GM21390 (cell line): ENCODE measurements at regions not wholly inside any gene's neighbourhood (a gene's known extent, or its start where the extent isn't known, plus 50 kb on each side); places are given as distances from the start of the nearest gene placed in this dataset.
A peak's percentile ranks its signal among the peaks of the same experiment; 100 is the strongest.

Source experiments
- ATAC-seq: cut with Tn5 transposase; IDR thresholded peaks from one replicate; pipeline ENCODE4 v1.9.1; 2021; ENCODE audit not compliant: unreplicated experiment

DNA sequence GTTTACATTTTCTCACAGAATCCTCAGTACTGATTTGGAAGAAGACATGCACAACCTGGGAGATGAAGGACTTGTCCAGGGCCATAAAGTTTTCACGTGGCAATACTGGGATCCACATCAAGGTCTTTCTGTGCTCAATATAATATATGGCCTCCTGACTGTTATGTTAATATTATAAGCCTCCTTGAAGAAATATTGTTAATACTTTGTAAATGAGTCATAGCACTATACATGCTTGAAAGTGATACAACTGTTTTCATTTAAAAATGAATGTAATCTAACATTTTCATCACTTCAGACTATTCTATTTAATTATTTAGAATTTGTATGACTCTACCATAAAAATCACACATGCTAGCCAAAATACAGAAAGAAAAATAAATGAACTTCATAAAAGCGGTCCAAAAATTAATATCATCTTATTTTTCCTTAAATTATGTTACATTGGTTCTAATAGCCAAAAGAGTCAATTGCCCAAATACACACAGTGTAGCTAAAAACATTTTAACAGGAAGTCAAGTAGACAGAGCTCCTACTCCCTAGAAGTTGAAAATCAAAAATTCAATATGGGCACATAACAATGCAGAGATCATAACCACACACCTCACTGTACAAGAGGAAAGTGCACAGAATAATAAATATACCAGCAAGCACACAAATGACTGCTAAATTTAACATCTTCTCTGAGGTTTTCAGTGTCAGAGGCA is 188.0 kb upstream of the HDDC2 start:
- ATAC-seq: no peak

DNA sequence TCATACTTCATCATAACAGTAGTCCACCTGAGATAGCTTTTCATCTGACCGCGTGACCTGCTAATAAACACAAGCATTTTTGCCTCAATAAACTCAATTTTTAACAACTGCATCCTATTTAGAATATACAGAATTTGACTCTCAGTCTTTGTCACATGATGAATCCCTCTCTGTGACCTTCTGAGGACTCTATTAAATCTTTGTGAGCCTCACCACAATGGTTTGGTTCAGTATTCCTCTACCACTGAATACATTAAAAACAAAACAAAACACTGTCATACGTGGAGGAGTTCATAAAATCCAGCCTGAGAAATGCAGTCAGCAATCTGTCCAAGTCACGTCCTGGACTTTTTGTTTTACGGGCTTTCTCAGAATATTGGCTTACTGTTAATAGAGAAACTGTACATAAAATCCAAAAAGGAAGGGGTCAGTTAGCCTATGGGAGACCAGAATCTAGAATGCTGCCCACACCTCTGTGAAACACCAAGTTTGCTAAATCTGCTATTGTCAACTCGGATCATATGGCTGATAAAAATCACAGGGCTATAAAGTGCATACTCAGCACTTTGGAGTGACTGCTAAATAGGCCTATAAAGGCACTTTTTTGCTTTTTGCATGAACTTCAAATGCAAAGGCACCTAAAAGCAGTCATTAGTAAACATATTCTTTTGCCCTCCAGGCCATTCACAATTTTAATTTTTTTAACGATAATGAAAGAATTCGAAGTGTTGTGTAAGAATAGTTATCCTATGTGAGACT is 190.3 kb upstream of the HDDC2 start:
- no peak for ATAC-seq

GRCh38 chr6:125498606-125499005 is 196.8 kb upstream of the HDDC2 start:
- ATAC-seq: no peak

- no peak for ATAC-seq
These were observed 197.8 kb upstream of the HDDC2 start for GRCh38 chr6:125499535-125499934.

DNA sequence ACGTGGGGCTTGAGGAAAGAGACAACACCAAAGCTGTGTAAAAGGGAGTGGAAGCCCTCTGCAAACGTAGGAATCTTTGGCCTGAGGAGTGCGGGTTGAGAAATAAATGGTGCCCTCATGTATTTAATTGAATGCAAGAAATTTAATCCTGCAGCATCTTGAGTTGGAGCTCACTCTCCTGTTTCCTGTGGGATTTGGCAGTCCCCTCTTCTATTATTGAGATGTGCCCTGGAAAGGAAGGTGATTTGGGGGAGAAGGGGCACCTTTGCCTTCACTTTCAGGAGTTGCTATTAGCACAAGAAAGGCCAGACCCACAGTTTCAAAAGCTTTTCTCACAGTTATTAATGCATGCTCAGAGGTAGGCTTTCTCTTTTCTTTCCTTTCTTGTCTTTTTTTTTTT is 201.4 kb upstream of the HDDC2 start:
- ATAC-seq: no peak

DNA sequence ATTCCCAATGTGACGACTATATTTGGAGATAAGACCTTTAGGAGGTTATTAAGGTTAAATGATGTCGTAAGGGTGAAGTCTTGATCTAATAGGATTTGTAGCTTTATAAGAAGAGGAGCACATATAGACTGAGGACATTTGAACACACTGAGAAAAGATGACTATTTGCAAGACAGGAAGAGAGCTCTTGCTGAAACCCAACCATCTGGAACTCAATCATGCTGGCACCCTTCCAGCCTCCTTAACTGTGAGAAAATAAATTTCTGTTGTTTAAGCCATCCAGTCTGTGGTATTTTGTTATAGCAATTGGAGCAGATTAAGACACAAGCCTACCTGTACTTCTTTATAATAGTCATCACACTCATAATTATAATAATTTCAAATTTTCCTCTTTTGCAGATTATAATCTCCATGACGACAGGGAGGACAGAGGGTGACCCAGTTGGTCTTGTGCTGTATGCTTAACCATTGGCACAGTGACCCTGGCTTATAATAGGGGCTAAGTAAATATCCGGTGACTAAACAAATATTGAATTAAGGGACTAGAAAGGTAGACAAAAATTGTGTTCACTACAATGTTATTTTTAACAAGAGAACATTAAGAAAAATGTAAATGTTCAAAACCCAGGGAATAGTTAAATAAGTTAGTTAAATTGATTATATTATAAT is 206.4 kb upstream of the HDDC2 start:
- ATAC-seq: no peak

- ATAC-seq: no peak
These were observed 207.0 kb upstream of the HDDC2 start for GRCh38 chr6:125508793-125509192.

DNA sequence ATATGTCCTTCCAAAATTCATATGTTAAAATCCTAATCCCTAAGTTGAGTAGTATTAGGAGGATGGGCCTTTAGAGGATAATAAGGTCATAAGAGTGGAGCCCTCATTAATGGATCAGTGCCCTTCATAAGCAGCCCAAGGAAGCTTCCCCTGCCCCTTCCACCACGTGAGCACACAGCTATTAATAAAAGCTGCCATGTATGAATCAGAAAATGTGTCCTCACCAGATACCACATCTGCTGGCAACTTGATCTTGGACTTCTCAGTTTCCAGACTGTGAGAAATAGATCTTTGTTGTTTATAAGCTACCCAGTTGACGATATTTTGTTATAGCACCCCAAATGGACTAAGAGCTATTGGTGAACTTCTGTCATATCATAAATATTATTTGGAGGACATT is 207.7 kb upstream of the HDDC2 start:
- ATAC-seq: no peak

GRCh38 chr6:125510405-125510804 is 208.6 kb upstream of the HDDC2 start:
- no peak for ATAC-seq

DNA sequence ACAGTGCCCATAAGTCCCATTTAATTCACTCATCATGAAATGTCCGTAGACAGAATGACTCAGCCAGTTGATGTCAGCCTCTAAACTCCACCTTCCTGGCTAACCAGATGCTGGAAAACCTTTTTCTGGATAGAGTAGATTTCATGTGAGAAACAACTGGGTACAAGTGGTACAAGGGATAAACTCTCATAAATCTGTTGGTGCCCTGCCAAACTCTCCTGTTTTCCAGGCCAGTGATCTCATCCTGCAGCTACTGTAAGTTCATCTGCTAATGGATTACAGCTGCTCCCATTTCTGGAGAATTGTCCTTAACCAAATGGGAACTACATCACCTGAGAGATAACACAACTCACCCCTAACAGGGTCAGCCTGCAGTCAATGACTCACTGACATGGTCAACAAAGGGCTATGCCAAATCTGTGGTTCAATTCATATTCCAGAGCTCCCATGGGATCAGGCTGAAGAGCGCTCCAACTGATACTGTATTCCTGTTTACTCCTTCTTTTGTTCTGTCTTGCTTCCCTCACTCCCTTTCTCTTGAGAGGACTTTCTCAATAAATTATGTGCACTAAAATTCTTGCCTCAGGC is 210.1 kb upstream of the HDDC2 start:
- no peak for ATAC-seq

- ATAC-seq: peak; percentile 77
These were observed 210.9 kb upstream of the HDDC2 start for GRCh38 chr6:125512621-125513020.

- no peak for ATAC-seq
These were observed 212.2 kb upstream of the HDDC2 start for GRCh38 chr6:125513978-125514377.

DNA sequence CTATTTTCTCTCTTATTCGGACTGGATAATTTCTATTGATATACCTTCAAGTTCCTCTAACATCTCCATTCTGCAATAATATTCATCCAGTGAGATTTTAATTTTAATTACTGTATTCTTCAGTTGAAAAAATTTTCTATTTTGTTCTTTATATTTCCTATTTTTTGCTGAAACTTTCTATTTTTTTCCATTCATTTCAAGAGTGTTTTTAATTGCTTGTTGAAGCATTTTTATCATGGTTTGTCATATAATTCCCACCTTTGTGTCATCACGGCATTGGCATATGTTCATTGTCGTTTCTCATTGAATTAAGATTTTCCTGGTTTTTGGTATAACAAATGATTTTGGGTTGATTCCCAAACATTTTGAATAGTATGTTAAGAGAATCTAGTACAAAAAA is 214.9 kb upstream of the HDDC2 start:
- ATAC-seq: no peak

DNA sequence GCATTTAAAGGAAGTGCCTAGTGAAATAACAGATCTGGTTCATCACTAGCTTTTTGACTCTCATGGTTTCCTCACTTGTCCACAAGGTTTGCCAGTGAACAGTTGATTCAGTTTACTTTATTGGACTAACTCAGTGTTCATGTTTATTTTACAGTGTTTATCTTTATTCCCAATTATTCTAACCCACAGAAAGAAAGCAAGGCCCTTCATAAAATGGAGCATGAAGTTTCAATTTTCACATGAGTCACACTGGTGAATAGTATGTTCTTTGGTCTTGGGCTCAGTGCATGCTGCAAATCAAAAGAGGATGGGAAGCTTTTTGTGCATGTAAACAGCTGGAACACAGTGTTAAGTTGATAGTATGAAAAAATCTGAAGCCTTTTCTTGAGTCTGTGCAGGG is 217.6 kb upstream of the HDDC2 start:
- ATAC-seq: no peak

DNA sequence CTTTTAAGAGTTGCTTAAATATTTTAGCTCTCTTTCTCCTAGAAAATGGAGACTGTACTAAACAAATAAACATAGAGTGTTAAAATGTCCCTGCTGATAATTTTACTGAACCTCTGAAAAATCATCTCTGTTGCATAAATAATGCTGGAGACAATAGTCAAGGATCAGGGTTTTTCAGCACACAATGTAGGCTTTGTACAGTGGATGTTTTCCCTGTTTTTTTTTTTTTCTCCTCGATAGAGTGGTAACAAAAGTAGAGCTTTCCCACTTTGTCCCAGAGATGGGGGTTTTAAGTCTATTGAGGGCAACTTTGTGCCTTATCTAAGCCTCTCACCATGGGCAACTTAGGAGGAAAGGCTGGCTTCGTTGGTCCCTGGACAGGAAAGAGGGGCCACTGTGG is 222.6 kb upstream of the HDDC2 start:
- no peak for ATAC-seq

DNA sequence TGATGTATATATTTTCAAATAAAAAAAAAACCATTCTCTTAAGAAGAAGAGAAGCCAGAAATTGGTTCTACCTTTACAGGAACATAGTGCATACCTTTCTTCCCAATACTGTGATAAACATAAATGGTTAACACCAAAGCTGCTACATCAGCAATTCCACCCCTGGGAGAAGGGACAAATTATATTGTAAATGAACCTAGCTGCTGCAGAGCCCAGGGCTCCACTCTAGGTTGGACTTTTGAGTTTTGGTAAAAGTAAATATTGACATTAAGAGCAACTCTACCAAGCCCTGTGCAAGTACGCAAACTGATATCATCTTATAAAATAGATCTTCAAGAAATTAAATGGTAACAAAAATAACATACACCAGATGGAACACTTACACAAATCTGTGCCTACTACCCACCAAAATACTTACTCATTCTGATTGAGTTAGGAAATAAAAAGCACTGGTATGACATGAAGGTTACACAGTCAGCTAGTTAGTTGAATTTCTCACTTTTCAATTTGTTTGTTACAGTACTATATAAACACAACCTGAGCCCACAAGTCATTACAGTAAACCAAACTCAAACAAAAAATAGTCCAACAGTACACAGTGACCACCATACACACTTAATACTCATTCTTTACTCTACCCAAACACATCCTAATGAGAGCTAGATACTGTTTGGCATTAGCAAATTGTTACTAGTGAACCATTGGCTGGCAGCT is 223.3 kb upstream of the HEY2 start:
- no peak for ATAC-seq

DNA sequence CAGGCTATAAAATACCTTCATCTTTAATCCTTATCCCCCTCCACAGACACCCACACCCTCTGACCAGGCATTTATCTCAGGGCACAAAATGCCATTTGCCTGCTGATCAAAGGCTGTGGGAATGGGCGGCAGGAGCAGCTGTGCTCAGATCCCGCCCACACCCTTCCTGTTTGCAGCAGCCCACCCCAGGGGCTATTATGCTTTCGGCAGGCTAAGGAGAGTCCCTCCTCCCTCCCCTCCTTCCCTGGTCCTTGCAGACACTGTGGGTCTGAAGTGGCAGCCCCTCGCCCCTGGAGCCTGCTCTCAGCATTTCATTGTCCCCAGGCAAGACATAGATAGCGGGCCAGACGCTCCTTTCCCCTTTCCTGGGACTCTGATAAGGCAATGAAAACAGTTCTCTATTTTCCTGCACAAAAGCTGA is 220.8 kb upstream of the HEY2 start:
- no peak for ATAC-seq

DNA sequence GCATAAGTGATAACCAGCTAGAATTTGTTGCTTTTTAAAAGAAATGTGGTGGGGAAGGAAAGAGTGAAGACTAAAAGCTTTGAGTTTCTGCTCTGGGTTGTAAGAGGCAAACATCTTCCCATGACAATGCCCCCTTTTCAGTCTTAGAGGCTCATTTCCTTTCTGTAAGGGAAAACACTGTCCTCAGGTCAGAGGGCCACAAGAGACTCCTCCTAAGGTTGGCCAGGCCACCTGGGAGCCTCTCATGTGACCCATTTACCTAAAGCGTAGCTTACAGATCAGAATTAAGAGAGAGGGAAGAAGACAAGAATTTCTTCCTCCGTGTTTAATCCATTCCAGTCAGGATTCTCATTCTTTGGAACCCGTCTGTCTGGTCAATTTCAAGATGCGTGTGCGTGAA is 220.4 kb upstream of the HEY2 start:
- no peak for ATAC-seq

DNA sequence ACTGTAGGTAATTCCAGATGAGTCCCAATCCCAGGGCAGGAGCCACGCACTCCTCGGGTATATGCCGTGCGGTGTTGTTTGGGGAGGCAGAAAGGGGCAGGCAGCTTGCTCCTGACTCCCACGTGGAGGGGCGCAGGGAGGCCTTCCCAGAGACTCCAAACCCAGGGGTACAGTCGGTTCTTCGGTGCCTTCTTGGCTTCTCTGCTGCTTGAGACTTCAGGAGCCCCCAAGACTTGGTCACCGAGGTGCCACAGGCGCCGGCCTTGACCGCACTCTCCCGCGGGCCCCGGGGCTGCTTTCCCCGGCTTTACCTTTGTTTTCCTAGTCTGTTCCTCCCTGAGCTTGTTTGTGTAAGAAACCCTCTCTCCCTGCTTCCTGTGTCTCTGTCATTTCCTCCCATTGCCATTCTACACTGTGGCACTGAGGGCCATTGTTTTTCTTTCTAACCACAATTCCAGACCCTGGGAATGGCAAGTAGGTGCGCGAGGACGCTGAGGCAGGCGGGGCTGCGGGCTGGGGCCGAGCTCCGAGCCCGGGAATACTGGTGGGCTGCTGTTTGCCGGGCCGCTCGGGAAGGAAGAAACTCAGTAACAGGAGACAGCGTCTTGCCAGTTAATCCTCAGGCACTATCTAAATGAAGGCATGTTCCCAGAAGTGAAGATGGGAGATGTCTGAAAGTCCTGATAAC is 215.6 kb upstream of the HEY2 start:
- no peak for ATAC-seq

- no peak for ATAC-seq
These were observed 214.8 kb upstream of the HEY2 start for GRCh38 chr6:125534430-125535263.
